ENCODE measurements at regions not wholly inside any gene's neighbourhood (a gene's known extent, or its start where the extent isn't known, plus 50 kb on each side); places are given as distances from the start of the nearest gene placed in this dataset.
"Not testable (repeated sequence)": the region's sequence is repeated elsewhere in the genome, so short reads cannot be mapped to it uniquely, and the experiment has no call there.

DNA sequence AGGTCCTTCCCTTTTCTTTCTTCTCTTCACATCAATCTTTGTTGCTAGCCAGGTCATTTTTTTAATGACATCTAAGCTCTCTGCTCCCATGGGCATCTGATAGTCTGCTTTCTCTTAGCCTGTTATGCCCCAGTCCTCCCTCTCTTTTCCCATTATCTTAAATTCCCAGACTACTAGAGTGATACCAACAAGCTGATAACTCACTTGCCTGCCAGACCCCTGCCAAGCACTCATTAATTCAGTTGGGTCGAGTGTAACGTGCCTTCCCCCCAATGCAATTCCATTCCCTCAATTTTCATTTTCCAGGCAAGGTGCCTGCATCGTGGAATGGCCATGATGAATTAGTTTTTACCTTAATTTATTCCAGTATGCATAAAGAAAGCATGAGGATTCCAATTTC lies 450.8 kb upstream of the ADAMTS9 start:
- no peak for TF ChIP-seq CTCF (IDR thresholded peaks at IDR 0.05)
- no peaks in the 10 kb centered on the region for H3K4me1 ChIP-seq (ENCODE audit: control insufficient read depth in 1 of 2, insufficient read depth in 1 of 2, low read depth in 1 of 2, low read length in 1 of 2)
- no peak overlapping the region for H3K4me3 ChIP-seq (ENCODE audit: low read depth in 1 of 2, low read length in 1 of 2)
- no peaks in the 10 kb centered on the region for H3K27me3 ChIP-seq
- H3K27ac ChIP-seq, result no peak overlapping the region
- H3K36me3 ChIP-seq, result no peaks in the 10 kb centered on the region
- H3K9me3 ChIP-seq, result no peaks in the 10 kb centered on the region

GRCh38 chr3:65133752-65134151 lies 446.0 kb upstream of the ADAMTS9 start:
- not testable (repeated sequence) for H3K9me3 ChIP-seq; H3K27ac ChIP-seq; H3K36me3 ChIP-seq; H3K4me3 ChIP-seq (ENCODE audit: low read depth in 1 of 2, low read length in 1 of 2); H3K4me1 ChIP-seq (ENCODE audit: control insufficient read depth in 1 of 2, insufficient read depth in 1 of 2, low read depth in 1 of 2, low read length in 1 of 2); H3K27me3 ChIP-seq

DNA sequence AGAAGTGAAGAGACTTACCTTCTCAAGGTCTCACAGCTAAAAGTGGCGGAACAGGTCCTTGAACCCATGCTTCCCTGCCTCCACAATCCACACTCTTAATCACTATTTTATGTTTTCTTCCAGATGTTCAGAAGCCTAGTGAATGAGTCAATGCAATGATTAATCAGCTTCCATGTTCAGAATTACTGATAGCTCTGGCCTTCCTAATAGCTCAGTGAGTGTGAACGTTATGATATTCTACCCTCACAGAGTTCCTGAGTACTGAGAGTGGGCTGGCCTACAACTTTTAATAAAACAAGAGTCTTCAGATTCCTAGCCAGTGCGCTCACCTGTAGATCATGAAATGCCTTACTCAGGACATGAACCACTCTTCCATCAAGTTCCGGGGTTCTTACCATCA lies 443.0 kb upstream of the ADAMTS9 start:
- Histone ChIP-seq H3K4me3 (ENCODE audit: low read depth in 1 of 2, low read length in 1 of 2) (no peak overlapping the region), H3K36me3 (no peaks in the 10 kb centered on the region), H3K27me3 (no peaks in the 10 kb centered on the region), H3K4me1 (ENCODE audit: control insufficient read depth in 1 of 2, insufficient read depth in 1 of 2, low read depth in 1 of 2, low read length in 1 of 2) (no peaks in the 10 kb centered on the region), H3K27ac (no peak overlapping the region), H3K9me3 (no peaks in the 10 kb centered on the region)
- TF ChIP-seq CTCF (IDR thresholded peaks at IDR 0.05), result no peak

DNA sequence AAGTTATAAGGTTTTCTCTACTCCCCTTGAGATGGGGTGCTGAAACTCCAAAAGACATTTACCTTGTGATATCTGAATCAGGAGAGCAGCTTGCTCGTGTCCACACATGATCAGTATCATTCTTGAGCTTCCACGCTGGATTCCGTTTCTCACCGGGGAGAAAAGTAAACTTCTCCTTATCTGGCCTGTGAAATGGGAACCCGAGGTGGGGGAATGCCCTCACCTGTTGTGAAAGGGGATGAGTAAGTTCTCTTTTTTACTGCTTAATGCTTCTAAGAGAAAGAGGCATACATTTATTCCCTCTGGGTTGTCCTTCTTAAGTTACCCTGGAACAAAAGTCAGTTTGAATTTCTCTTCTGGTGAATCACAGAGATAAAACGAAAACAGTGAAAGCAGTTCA lies 440.5 kb upstream of the ADAMTS9 start:
- no peaks in the 10 kb centered on the region for H3K27me3 ChIP-seq
- H3K27ac ChIP-seq, result no peak overlapping the region
- no peaks in the 10 kb centered on the region for H3K9me3 ChIP-seq
- H3K36me3 ChIP-seq, result no peaks in the 10 kb centered on the region
- no peaks in the 10 kb centered on the region for H3K4me1 ChIP-seq (ENCODE audit: control insufficient read depth in 1 of 2, insufficient read depth in 1 of 2, low read depth in 1 of 2, low read length in 1 of 2)
- no peak for TF ChIP-seq CTCF (IDR thresholded peaks at IDR 0.05)
- H3K4me3 ChIP-seq (ENCODE audit: low read depth in 1 of 2, low read length in 1 of 2), result no peak overlapping the region

- no peaks in the 10 kb centered on the region for H3K27me3 ChIP-seq
- TF ChIP-seq CTCF (IDR thresholded peaks at IDR 0.05), result no peak
- H3K4me3 ChIP-seq (ENCODE audit: low read depth in 1 of 2, low read length in 1 of 2), result no peak overlapping the region
- H3K27ac ChIP-seq, result no peak overlapping the region
- no peaks in the 10 kb centered on the region for H3K36me3 ChIP-seq
- H3K4me1 ChIP-seq (ENCODE audit: control insufficient read depth in 1 of 2, insufficient read depth in 1 of 2, low read depth in 1 of 2, low read length in 1 of 2), result no peaks in the 10 kb centered on the region
- H3K9me3 ChIP-seq, result no peaks in the 10 kb centered on the region
Measured at GRCh38 chr3:65126527-65127410, 439.0 kb upstream of the ADAMTS9 start.

DNA sequence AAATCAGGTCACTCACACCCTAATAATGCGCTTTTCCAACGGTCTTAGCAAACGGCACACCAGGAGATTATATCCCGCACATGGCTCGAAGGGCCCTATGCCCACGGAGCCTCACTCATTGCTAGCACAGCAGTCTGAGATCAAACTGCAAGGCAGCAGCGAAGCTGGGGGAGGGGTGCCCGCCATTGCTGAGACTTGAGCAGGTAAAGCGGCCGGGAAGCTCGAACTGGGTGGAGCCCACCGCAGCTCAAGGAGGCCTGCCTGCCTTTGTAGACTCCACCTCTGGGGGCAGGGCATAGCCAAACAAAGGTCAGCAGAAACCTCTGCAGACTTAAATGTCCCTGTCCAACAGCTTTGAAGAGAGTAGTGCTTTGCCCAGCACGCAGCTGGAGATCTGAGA lies 432.4 kb upstream of the ADAMTS9 start:
- not testable (repeated sequence) for H3K36me3 ChIP-seq; H3K27me3 ChIP-seq; H3K4me3 ChIP-seq (ENCODE audit: low read depth in 1 of 2, low read length in 1 of 2); H3K27ac ChIP-seq; H3K4me1 ChIP-seq (ENCODE audit: control insufficient read depth in 1 of 2, insufficient read depth in 1 of 2, low read depth in 1 of 2, low read length in 1 of 2); H3K9me3 ChIP-seq

All from neutrophil (primary cell).